Neural crest cell (in vitro differentiated cells): ENCODE measurements at regions not wholly inside any gene's neighbourhood (a gene's known extent, or its start where the extent isn't known, plus 50 kb on each side); places are given as distances from the start of the nearest gene placed in this dataset.
"Not testable (repeated sequence)": the region's sequence is repeated elsewhere in the genome, so short reads cannot be mapped to it uniquely, and the experiment has no call there.

Experiments used
- DNase-seq: peaks from one replicate; pipeline ENCODE4 v3.0.0; 2021; ENCODE audit warnings: low read depth, mixed read lengths, low spot score
- H3K27ac Mint-ChIP-seq: one replicate; pipeline ENCODE4 v1.8.0; 2021; ENCODE audit warnings: mild to moderate bottlenecking, mixed read lengths; ENCODE audit not compliant: unreplicated experiment
- H3K27me3 Mint-ChIP-seq: 2 replicates; pipeline ENCODE4 v1.8.0; 2021; ENCODE audit warnings: low read depth, mild to moderate bottlenecking, mixed read lengths
- H3K36me3 Mint-ChIP-seq: 2 replicates; pipeline ENCODE4 v1.8.0; 2021; ENCODE audit warnings: low read depth, mild to moderate bottlenecking, mixed read lengths
- H3K4me1 Mint-ChIP-seq: 2 replicates; pipeline ENCODE4 v1.8.0; 2021; ENCODE audit warnings: mixed read lengths
- H3K4me3 Mint-ChIP-seq: one replicate; pipeline ENCODE4 v1.8.0; 2021; ENCODE audit warnings: mild to moderate bottlenecking, mixed read lengths
- H3K9me3 Mint-ChIP-seq: 2 replicates; pipeline ENCODE4 v1.8.0; 2021; ENCODE audit warnings: mixed read lengths

- not testable (repeated sequence) for H3K27me3 Mint-ChIP-seq, H3K27ac Mint-ChIP-seq, H3K4me1 Mint-ChIP-seq, H3K4me3 Mint-ChIP-seq, DNase-seq
- peaks cover 44% of the 10 kb centered on the region for H3K9me3 Mint-ChIP-seq
- peaks cover 42% of the 10 kb centered on the region for H3K36me3 Mint-ChIP-seq
These were observed 173.7 kb upstream of the TPTE start for GRCh38 chr21:10347675-10348074.

- peaks cover 49% of the 10 kb centered on the region for H3K9me3 Mint-ChIP-seq
- not testable (repeated sequence) for H3K27ac Mint-ChIP-seq, H3K27me3 Mint-ChIP-seq, DNase-seq, H3K4me1 Mint-ChIP-seq, H3K4me3 Mint-ChIP-seq
- peaks cover 46% of the 10 kb centered on the region for H3K36me3 Mint-ChIP-seq
These were observed 173.2 kb upstream of the TPTE start for GRCh38 chr21:10348150-10348549.

GRCh38 chr21:10354851-10355578 lies 166.4 kb upstream of the TPTE start:
- Mint-ChIP-seq H3K36me3 (peaks cover 41% of the 10 kb centered on the region), H3K9me3 (peaks cover 37% of the 10 kb centered on the region)
- H3K4me1 Mint-ChIP-seq, H3K27ac Mint-ChIP-seq, H3K27me3 Mint-ChIP-seq, H3K4me3 Mint-ChIP-seq, DNase-seq: not testable (repeated sequence)

- not testable (repeated sequence) for H3K27ac Mint-ChIP-seq
These were observed 162.3 kb upstream of the TPTE start for GRCh38 chr21:10359120-10359519.

GRCh38 chr21:10359911-10360310 lies 161.5 kb upstream of the TPTE start:
- not testable (repeated sequence) for DNase-seq, H3K4me3 Mint-ChIP-seq, H3K27me3 Mint-ChIP-seq, H3K4me1 Mint-ChIP-seq, H3K27ac Mint-ChIP-seq
- H3K36me3 Mint-ChIP-seq, result peaks cover 32% of the 10 kb centered on the region
- H3K9me3 Mint-ChIP-seq, result peaks cover 33% of the 10 kb centered on the region

More at GRCh38 chr21:10359120-10359519, 162.3 kb upstream of the TPTE start:
- Mint-ChIP-seq H3K9me3 (peaks cover 37% of the 10 kb centered on the region), H3K36me3 (peaks cover 36% of the 10 kb centered on the region)
- H3K4me1 Mint-ChIP-seq, DNase-seq, H3K27me3 Mint-ChIP-seq, H3K4me3 Mint-ChIP-seq: not testable (repeated sequence)

GRCh38 chr21:10361214-10361736 lies 160.1 kb upstream of the TPTE start:
- H3K27me3 Mint-ChIP-seq, result not testable (repeated sequence)
- H3K36me3 Mint-ChIP-seq, result peaks cover 32% of the 10 kb centered on the region
- H3K9me3 Mint-ChIP-seq, result peaks cover 33% of the 10 kb centered on the region

GRCh38 chr21:10362816-10363215 lies 158.6 kb upstream of the TPTE start:
- peaks cover 28% of the 10 kb centered on the region for H3K36me3 Mint-ChIP-seq

More at GRCh38 chr21:10361214-10361736, 160.1 kb upstream of the TPTE start:
- not testable (repeated sequence) for H3K27ac Mint-ChIP-seq, H3K4me3 Mint-ChIP-seq, H3K4me1 Mint-ChIP-seq, DNase-seq

GRCh38 chr21:10363321-10363720 lies 158.1 kb upstream of the TPTE start:
- H3K4me3 Mint-ChIP-seq, DNase-seq, H3K27ac Mint-ChIP-seq, H3K4me1 Mint-ChIP-seq, H3K27me3 Mint-ChIP-seq: not testable (repeated sequence)
- Mint-ChIP-seq H3K36me3 (peaks cover 25% of the 10 kb centered on the region), H3K9me3 (peaks cover 30% of the 10 kb centered on the region)

More at GRCh38 chr21:10362816-10363215, 158.6 kb upstream of the TPTE start:
- not testable (repeated sequence) for H3K4me1 Mint-ChIP-seq, H3K27me3 Mint-ChIP-seq, DNase-seq, H3K27ac Mint-ChIP-seq, H3K4me3 Mint-ChIP-seq
- H3K9me3 Mint-ChIP-seq, result peaks cover 33% of the 10 kb centered on the region

GRCh38 chr21:10366210-10366609 lies 155.2 kb upstream of the TPTE start:
- H3K36me3 Mint-ChIP-seq, result peaks cover 15% of the 10 kb centered on the region
- H3K27ac Mint-ChIP-seq, DNase-seq, H3K4me3 Mint-ChIP-seq, H3K27me3 Mint-ChIP-seq, H3K4me1 Mint-ChIP-seq: not testable (repeated sequence)
- peaks cover 20% of the 10 kb centered on the region for H3K9me3 Mint-ChIP-seq

- H3K36me3 Mint-ChIP-seq, H3K27me3 Mint-ChIP-seq, H3K4me3 Mint-ChIP-seq, H3K4me1 Mint-ChIP-seq, H3K9me3 Mint-ChIP-seq, H3K27ac Mint-ChIP-seq, DNase-seq: not testable (repeated sequence)
These were observed 153.8 kb upstream of the TPTE start for GRCh38 chr21:10367586-10367985.

- DNase-seq, H3K4me3 Mint-ChIP-seq, H3K4me1 Mint-ChIP-seq, H3K9me3 Mint-ChIP-seq, H3K36me3 Mint-ChIP-seq, H3K27ac Mint-ChIP-seq, H3K27me3 Mint-ChIP-seq: not testable (repeated sequence)
These were observed 153.0 kb upstream of the TPTE start for GRCh38 chr21:10368323-10368798.

GRCh38 chr21:10369289-10369688 lies 152.1 kb upstream of the TPTE start:
- H3K4me1 Mint-ChIP-seq, H3K27ac Mint-ChIP-seq, DNase-seq, H3K27me3 Mint-ChIP-seq, H3K9me3 Mint-ChIP-seq, H3K36me3 Mint-ChIP-seq, H3K4me3 Mint-ChIP-seq: not testable (repeated sequence)

- H3K9me3 Mint-ChIP-seq, H3K36me3 Mint-ChIP-seq, H3K27ac Mint-ChIP-seq, DNase-seq, H3K4me1 Mint-ChIP-seq, H3K4me3 Mint-ChIP-seq, H3K27me3 Mint-ChIP-seq: not testable (repeated sequence)
These were observed 143.6 kb upstream of the TPTE start for GRCh38 chr21:10377758-10378157.

GRCh38 chr21:10379816-10380215 lies 141.6 kb upstream of the TPTE start:
- not testable (repeated sequence) for H3K27ac Mint-ChIP-seq, DNase-seq, H3K4me1 Mint-ChIP-seq, H3K36me3 Mint-ChIP-seq, H3K27me3 Mint-ChIP-seq, H3K4me3 Mint-ChIP-seq, H3K9me3 Mint-ChIP-seq
